ENCODE measurements at regions not wholly inside any gene's neighbourhood (a gene's known extent, or its start where the extent isn't known, plus 50 kb on each side); places are given as distances from the start of the nearest gene placed in this dataset.

GRCh38 chr2:109066917-109067597 lies 61.9 kb upstream of the SH3RF3 start:
- TF ChIP-seq, protein P1, sequence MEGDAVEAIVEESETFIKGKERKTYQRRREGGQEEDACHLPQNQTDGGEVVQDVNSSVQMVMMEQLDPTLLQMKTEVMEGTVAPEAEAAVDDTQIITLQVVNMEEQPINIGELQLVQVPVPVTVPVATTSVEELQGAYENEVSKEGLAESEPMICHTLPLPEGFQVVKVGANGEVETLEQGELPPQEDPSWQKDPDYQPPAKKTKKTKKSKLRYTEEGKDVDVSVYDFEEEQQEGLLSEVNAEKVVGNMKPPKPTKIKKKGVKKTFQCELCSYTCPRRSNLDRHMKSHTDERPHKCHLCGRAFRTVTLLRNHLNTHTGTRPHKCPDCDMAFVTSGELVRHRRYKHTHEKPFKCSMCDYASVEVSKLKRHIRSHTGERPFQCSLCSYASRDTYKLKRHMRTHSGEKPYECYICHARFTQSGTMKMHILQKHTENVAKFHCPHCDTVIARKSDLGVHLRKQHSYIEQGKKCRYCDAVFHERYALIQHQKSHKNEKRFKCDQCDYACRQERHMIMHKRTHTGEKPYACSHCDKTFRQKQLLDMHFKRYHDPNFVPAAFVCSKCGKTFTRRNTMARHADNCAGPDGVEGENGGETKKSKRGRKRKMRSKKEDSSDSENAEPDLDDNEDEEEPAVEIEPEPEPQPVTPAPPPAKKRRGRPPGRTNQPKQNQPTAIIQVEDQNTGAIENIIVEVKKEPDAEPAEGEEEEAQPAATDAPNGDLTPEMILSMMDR (IDR thresholded peaks at IDR 0.05): no peak
- no peak overlapping the region for H3K4me2 ChIP-seq (ENCODE audit: low read length)
- H3K27me3 ChIP-seq (ENCODE audit: control insufficient read depth, insufficient read depth, low read length): no peaks in the 10 kb centered on the region
- H3K36me3 ChIP-seq (ENCODE audit: control insufficient read depth, insufficient read depth, low read length): no peaks in the 10 kb centered on the region
- H3K9ac ChIP-seq: no peak overlapping the region
- H2AFZ ChIP-seq: no peak overlapping the region
- no peak overlapping the region for H3K4me3 ChIP-seq (ENCODE audit: low read depth, low read length)
- peaks cover 11% of the 10 kb centered on the region for H3K4me1 ChIP-seq
- no peaks in the 10 kb centered on the region for H3K79me2 ChIP-seq
- H3K9me3 ChIP-seq (ENCODE audit: control insufficient read depth, low read length): peaks cover 1% of the 10 kb centered on the region
- no peak overlapping the region for H3K27ac ChIP-seq

- TF ChIP-seq, protein P1 (IDR thresholded peaks at IDR 0.05): no peak
- H3K27ac ChIP-seq: no peak overlapping the region
- no peaks in the 10 kb centered on the region for H3K9me3 ChIP-seq (ENCODE audit: control insufficient read depth, low read length)
- no peak overlapping the region for H3K9ac ChIP-seq
- H3K4me3 ChIP-seq (ENCODE audit: low read depth, low read length): no peak overlapping the region
- H3K4me1 ChIP-seq: peaks cover 11% of the 10 kb centered on the region
- H2AFZ ChIP-seq: no peak overlapping the region
- H3K4me2 ChIP-seq (ENCODE audit: low read length): no peak overlapping the region
- H3K79me2 ChIP-seq: no peaks in the 10 kb centered on the region
- H3K36me3 ChIP-seq (ENCODE audit: control insufficient read depth, insufficient read depth, low read length): no peaks in the 10 kb centered on the region
- H3K27me3 ChIP-seq (ENCODE audit: control insufficient read depth, insufficient read depth, low read length): no peaks in the 10 kb centered on the region
These were observed 62.5 kb upstream of the SH3RF3 start for GRCh38 chr2:109066501-109066900.

DNA sequence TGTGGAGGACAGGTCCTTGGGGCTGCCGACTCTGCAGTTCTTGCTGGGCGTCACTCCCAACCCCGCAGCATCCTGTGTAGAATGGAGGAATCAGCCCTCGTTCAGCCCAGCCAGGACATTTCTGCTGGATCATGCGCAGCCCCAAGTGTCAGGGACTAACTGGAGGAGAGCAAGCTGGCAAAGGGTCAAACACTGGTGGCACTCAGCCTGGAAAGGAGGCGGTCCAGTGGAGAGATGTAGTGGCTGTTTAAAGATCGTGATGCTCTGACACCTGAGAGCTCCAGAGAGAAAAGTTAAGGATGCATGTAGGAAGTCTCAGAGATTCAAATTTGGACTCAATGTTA lies 63.6 kb upstream of the SH3RF3 start:
- Histone ChIP-seq H3K9me3 (ENCODE audit: control insufficient read depth, low read length) (no peaks in the 10 kb centered on the region), H3K27me3 (ENCODE audit: control insufficient read depth, insufficient read depth, low read length) (no peaks in the 10 kb centered on the region), H2AFZ (peak overlapping the region; percentile 63), H3K4me2 (ENCODE audit: low read length) (no peak overlapping the region), H3K4me3 (ENCODE audit: low read depth, low read length) (no peak overlapping the region), H3K36me3 (ENCODE audit: control insufficient read depth, insufficient read depth, low read length) (no peaks in the 10 kb centered on the region), H3K9ac (no peak overlapping the region), H3K27ac (peak overlapping the region; percentile 73), H3K4me1 (peaks cover 11% of the 10 kb centered on the region), H3K79me2 (no peaks in the 10 kb centered on the region)
- TF ChIP-seq, protein P1 (IDR thresholded peaks at IDR 0.05): no peak

- Histone ChIP-seq H3K36me3 (ENCODE audit: control insufficient read depth, insufficient read depth, low read length) (no peaks in the 10 kb centered on the region), H3K9me3 (ENCODE audit: control insufficient read depth, low read length) (no peaks in the 10 kb centered on the region), H3K9ac (no peak overlapping the region), H3K79me2 (no peaks in the 10 kb centered on the region), H2AFZ (peak overlapping the region; percentile 63), H3K27me3 (ENCODE audit: control insufficient read depth, insufficient read depth, low read length) (no peaks in the 10 kb centered on the region), H3K4me2 (ENCODE audit: low read length) (no peak overlapping the region), H3K27ac (peak overlapping the region; percentile 73), H3K4me1 (peaks cover 12% of the 10 kb centered on the region), H3K4me3 (ENCODE audit: low read depth, low read length) (no peak overlapping the region)
- TF ChIP-seq, protein P1 (IDR thresholded peaks at IDR 0.05): no peak
These were observed 64.2 kb upstream of the SH3RF3 start for GRCh38 chr2:109064660-109065390.

All from parathyroid adenoma (tissue), 2 donors.